ENCODE measurements at regions not wholly inside any gene's neighbourhood (a gene's known extent, or its start where the extent isn't known, plus 50 kb on each side); places are given as distances from the start of the nearest gene placed in this dataset.

DNA sequence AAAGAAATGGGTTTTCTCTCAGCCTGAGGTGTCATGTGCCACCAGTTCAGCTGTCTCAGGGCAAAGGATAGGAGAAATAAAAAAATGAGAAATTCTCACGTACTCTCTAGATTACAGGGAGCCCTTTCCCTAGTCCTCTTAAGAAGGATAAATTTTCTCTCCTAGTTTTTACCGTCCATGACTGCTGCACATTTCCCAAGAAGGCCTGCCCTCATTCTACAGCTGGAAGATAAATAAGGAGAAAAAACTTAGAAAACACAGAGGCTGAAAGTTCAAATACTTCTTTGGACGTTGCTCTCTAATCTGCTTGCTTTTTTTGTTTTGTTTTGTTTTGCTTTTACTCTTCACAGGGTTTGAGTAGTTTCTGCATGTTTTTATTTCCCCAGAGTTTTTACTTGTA is 211.9 kb downstream of the DCAF12L2 start:
- TF ChIP-seq, protein P1, sequence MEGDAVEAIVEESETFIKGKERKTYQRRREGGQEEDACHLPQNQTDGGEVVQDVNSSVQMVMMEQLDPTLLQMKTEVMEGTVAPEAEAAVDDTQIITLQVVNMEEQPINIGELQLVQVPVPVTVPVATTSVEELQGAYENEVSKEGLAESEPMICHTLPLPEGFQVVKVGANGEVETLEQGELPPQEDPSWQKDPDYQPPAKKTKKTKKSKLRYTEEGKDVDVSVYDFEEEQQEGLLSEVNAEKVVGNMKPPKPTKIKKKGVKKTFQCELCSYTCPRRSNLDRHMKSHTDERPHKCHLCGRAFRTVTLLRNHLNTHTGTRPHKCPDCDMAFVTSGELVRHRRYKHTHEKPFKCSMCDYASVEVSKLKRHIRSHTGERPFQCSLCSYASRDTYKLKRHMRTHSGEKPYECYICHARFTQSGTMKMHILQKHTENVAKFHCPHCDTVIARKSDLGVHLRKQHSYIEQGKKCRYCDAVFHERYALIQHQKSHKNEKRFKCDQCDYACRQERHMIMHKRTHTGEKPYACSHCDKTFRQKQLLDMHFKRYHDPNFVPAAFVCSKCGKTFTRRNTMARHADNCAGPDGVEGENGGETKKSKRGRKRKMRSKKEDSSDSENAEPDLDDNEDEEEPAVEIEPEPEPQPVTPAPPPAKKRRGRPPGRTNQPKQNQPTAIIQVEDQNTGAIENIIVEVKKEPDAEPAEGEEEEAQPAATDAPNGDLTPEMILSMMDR (IDR thresholded peaks at IDR 0.05 in 8 of 11, conservative IDR thresholded peaks at IDR 0.05 in 3 of 11) = no peak
- TF ChIP-seq POLR2A (IDR thresholded peaks at IDR 0.05) (no peak), POLR2AphosphoS5 (IDR thresholded peaks at IDR 0.05) (no peak)

Measured in spleen (tissue), 7 donors.